HL-60 (cell line): ENCODE measurements at regions not wholly inside any gene's neighbourhood (a gene's known extent, or its start where the extent isn't known, plus 50 kb on each side); places are given as distances from the start of the nearest gene placed in this dataset.

Experiments
- CTCF ChIP-seq: IDR thresholded peaks from one replicate; pipeline ENCODE4 v1.5.1; 2011; ENCODE audit warnings: low read length, control low read depth, inconsistent platforms; ENCODE audit not compliant: insufficient read depth
- GABPA ChIP-seq: IDR thresholded peaks from 2 replicates; pipeline ENCODE4 v1.6.1; 2012; ENCODE audit warnings: low read depth
- POLR2AphosphoS5 ChIP-seq: IDR thresholded peaks from 2 replicates; pipeline ENCODE4 v1.6.1; 2012; ENCODE audit warnings: low read depth
- REST ChIP-seq: IDR thresholded peaks from 2 replicates; pipeline ENCODE4 v1.6.1; 2012; ENCODE audit warnings: low read depth; ENCODE audit not compliant: insufficient replicate concordance

- no peak for TF ChIP-seq CTCF
- no peak for TF ChIP-seq POLR2AphosphoS5
- TF ChIP-seq GABPA: no peak
- no peak for TF ChIP-seq REST
These were observed 608.8 kb upstream of the CHRM3 start for GRCh38 chr1:238777551-238777950.
